ENCODE measurements at regions not wholly inside any gene's neighbourhood (a gene's known extent, or its start where the extent isn't known, plus 50 kb on each side); places are given as distances from the start of the nearest gene placed in this dataset.

DNA sequence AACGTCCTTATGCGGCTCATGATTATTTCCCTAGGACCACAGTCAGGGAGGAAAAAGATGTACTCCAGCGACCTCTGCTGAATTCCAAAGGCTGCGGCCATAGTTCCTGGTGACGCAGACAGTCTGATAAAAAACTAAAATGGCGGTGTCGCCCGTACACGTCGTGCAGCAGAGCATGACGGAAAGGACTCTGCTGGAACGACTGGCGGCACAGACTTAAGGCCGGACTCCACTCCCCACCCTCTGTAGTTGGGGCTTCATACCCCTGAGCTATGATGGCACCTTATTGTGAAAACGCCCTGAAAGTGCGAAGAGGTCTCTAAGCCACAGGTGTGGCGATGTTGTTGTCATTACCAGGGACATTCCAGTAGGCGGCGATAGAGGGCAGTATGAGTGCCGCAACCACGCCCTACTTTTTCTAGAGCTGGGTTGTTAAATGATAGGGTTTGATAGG, 90.0 kb upstream of the EDA2R start:
- H2BK5ac ChIP-seq (ENCODE audit: low read depth, low read length, poor library complexity, severe bottlenecking), result peak overlapping the region; percentile 70
- H3K4me2 ChIP-seq (ENCODE audit: low read depth, low read length), result peak overlapping the region; percentile 69
- WGBS, 2 experiments (ENCODE audit: extremely low coverage in 2 of 2, insufficient read length in 1 of 2), result 40% methylated on average over 4 of the region's 21 CpGs; no CpG with 5 or more reads in 1 of the 2 experiments
- H3K4ac ChIP-seq (ENCODE audit: low read depth, low read length), result peak overlapping the region; percentile 60; the same call in 1 of the 2 replicates
- H3K23ac ChIP-seq (ENCODE audit: low read depth, low read length), result no peak overlapping the region
- H2AK5ac ChIP-seq (ENCODE audit: low read depth, low read length), result no peak overlapping the region
- no peaks in the 10 kb centered on the region for H3K27me3 ChIP-seq (ENCODE audit: control insufficient read depth, insufficient read depth, low read length)
- peak overlapping the region in 1 of 2 experiments; percentile 83; a peak in 2 of 4 replicates for H4K8ac ChIP-seq (ENCODE audit: low read depth in 2 of 2, low read length in 2 of 2)
- H2BK120ac ChIP-seq (ENCODE audit: low read depth, low read length), result peak overlapping the region; percentile 70; the same call in 1 of the 2 replicates
- H3K18ac ChIP-seq (ENCODE audit: low read depth, low read length), result peak overlapping the region; percentile 96
- H2BK15ac ChIP-seq (ENCODE audit: low read depth, low read length), result no peak overlapping the region
- H2AFZ ChIP-seq (replicated peaks; ENCODE audit: low read length, poor library complexity), result peak overlapping the region; percentile 95
- DNase-seq (peak; percentile 59), ATAC-seq (ENCODE audit: low read depth) (peak; percentile 91)
- no peaks in the 10 kb centered on the region for H3K36me3 ChIP-seq (ENCODE audit: control insufficient read depth, insufficient read depth, low read length)
- peak overlapping the region; percentile 3 for H2AK9ac ChIP-seq (replicated peaks; ENCODE audit: low read depth, low read length, poor library complexity)
- POLR2A ChIA-PET (ENCODE audit: unreplicated experiment), result no interaction called here
- no peak overlapping the region for H3K27ac ChIP-seq (ENCODE audit: insufficient read depth, low read length)
- no peaks in the 10 kb centered on the region for H3K79me1 ChIP-seq (ENCODE audit: low read depth in 1 of 2, low read length in 2 of 2)
- H3K9me1 ChIP-seq (ENCODE audit: insufficient read depth, low read length), result no peaks in the 10 kb centered on the region
- intact Hi-C loops (cut with micrococcal nuclease) (loop anchor here (2.0 kb wide), 1 partner anchor 528 kb away; no protein-coding TSS in a partner anchor), in situ Hi-C loops (cut with MboI; ENCODE audit: low sequenced_read_pairs) (loop anchor here (10.0 kb wide), 1 partner anchor 1144 kb away; no protein-coding TSS in a partner anchor), dilution Hi-C loops (cut with HindIII; ENCODE audit: low sequenced_read_pairs, unreplicated experiment) (no loop called here)
- peak overlapping the region; percentile 67 for H2BK20ac ChIP-seq (ENCODE audit: low read depth, low read length)
- H3K9me3 ChIP-seq (ENCODE audit: control insufficient read depth, insufficient read depth, low read length), result no peaks in the 10 kb centered on the region
- H3K56ac ChIP-seq (ENCODE audit: extremely low read depth, insufficient read depth, low read length), result no peak overlapping the region
- no peak overlapping the region for H3K14ac ChIP-seq (replicated peaks; ENCODE audit: low read depth, low read length)
- CTCF ChIA-PET, result interaction anchor here (0.5 to 1.5 kb wide), 13 partner anchors 8 to 1237 kb away, joined by 3 to 11 read pairs (median 3); no protein-coding TSS in a partner anchor
- TF ChIP-seq, protein P1, sequence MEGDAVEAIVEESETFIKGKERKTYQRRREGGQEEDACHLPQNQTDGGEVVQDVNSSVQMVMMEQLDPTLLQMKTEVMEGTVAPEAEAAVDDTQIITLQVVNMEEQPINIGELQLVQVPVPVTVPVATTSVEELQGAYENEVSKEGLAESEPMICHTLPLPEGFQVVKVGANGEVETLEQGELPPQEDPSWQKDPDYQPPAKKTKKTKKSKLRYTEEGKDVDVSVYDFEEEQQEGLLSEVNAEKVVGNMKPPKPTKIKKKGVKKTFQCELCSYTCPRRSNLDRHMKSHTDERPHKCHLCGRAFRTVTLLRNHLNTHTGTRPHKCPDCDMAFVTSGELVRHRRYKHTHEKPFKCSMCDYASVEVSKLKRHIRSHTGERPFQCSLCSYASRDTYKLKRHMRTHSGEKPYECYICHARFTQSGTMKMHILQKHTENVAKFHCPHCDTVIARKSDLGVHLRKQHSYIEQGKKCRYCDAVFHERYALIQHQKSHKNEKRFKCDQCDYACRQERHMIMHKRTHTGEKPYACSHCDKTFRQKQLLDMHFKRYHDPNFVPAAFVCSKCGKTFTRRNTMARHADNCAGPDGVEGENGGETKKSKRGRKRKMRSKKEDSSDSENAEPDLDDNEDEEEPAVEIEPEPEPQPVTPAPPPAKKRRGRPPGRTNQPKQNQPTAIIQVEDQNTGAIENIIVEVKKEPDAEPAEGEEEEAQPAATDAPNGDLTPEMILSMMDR (conservative IDR thresholded peaks at IDR 0.05; ENCODE audit: low read depth, low read length), result peak; percentile 53
- peak; percentile 69 for TF ChIP-seq RAD21 (IDR thresholded peaks at IDR 0.05; ENCODE audit: low read length)
- no peak for TF ChIP-seq MAFK (IDR thresholded peaks at IDR 0.05; ENCODE audit: low read depth, low read length)
- TF ChIP-seq SMC3 (IDR thresholded peaks at IDR 0.05; ENCODE audit: low read depth, low read length), result peak; percentile 67
- no TSS peak for BruUV-seq (replicated peaks)
- H3K4me1 ChIP-seq (ENCODE audit: control insufficient read depth, insufficient read depth, low read length), result no peaks in the 10 kb centered on the region
- peak overlapping the region; percentile 15; the same call in 1 of the 2 replicates for H3K9ac ChIP-seq (ENCODE audit: low read depth, low read length)
- no peak overlapping the region for H4K91ac ChIP-seq (ENCODE audit: insufficient read depth, low read depth, low read length)
- no peaks in the 10 kb centered on the region for H4K20me1 ChIP-seq (ENCODE audit: insufficient read depth, low read length)
- H4K5ac ChIP-seq (ENCODE audit: low read depth, low read length), result peak overlapping the region; percentile 97
- peak overlapping the region; percentile 97 for H3K4me3 ChIP-seq (ENCODE audit: insufficient read depth, low read depth, low read length)
